ENCODE measurements at regions not wholly inside any gene's neighbourhood (a gene's known extent, or its start where the extent isn't known, plus 50 kb on each side); places are given as distances from the start of the nearest gene placed in this dataset.

GRCh38 chr13:67318860-67319259 lies 88.7 kb upstream of the PCDH9 start:
- no peak for TF ChIP-seq EZH2 (IDR thresholded peaks at IDR 0.05; ENCODE audit: borderline replicate concordance, low read depth, low read length, poor library complexity, severe bottlenecking)
- TF ChIP-seq, protein P1, sequence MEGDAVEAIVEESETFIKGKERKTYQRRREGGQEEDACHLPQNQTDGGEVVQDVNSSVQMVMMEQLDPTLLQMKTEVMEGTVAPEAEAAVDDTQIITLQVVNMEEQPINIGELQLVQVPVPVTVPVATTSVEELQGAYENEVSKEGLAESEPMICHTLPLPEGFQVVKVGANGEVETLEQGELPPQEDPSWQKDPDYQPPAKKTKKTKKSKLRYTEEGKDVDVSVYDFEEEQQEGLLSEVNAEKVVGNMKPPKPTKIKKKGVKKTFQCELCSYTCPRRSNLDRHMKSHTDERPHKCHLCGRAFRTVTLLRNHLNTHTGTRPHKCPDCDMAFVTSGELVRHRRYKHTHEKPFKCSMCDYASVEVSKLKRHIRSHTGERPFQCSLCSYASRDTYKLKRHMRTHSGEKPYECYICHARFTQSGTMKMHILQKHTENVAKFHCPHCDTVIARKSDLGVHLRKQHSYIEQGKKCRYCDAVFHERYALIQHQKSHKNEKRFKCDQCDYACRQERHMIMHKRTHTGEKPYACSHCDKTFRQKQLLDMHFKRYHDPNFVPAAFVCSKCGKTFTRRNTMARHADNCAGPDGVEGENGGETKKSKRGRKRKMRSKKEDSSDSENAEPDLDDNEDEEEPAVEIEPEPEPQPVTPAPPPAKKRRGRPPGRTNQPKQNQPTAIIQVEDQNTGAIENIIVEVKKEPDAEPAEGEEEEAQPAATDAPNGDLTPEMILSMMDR (conservative IDR thresholded peaks at IDR 0.05; ENCODE audit: low read depth, low read length) = no peak

Measured in A673 (cell line).